GM19239 (cell line): ENCODE measurements at regions not wholly inside any gene's neighbourhood (a gene's known extent, or its start where the extent isn't known, plus 50 kb on each side); places are given as distances from the start of the nearest gene placed in this dataset.
A peak's percentile ranks its signal among the peaks of the same experiment; 100 is the strongest.

ENCODE experiments used
- DNase-seq: peaks from one replicate; pipeline ENCODE4 v3.0.0; 2011; ENCODE audit warnings: low spot score; ENCODE audit not compliant: insufficient read length
- FAIRE-seq: peaks from 2 replicates; lab custom pipeline; 2011; peaks lifted over from hg19 to GRCh38; lab: Jason Lieb, UNC

- DNase-seq (no peak), FAIRE-seq (no peak)
Observed at GRCh38 chr3:72320095-72320954, 527.9 kb downstream of the SHQ1 start.

GRCh38 chr3:72319194-72320094 is 528.8 kb downstream of the SHQ1 start:
- no peak for FAIRE-seq
- DNase-seq = no peak

GRCh38 chr3:72318504-72319193 is 529.6 kb downstream of the SHQ1 start:
- DNase-seq (no peak), FAIRE-seq (no peak)

- no peak for DNase-seq
- no peak for FAIRE-seq
Observed at GRCh38 chr3:72317491-72317890, 530.8 kb downstream of the SHQ1 start.

GRCh38 chr3:72316501-72317279 is 531.6 kb downstream of the SHQ1 start:
- no peak for FAIRE-seq
- no peak for DNase-seq

- FAIRE-seq (no peak), DNase-seq (no peak)
Observed at GRCh38 chr3:72313308-72313707, 528.4 kb upstream of the PROK2 start.

GRCh38 chr3:72312339-72312738 is 527.4 kb upstream of the PROK2 start:
- FAIRE-seq = no peak
- no peak for DNase-seq

- FAIRE-seq (no peak), DNase-seq (no peak)
Observed at GRCh38 chr3:72311425-72311824, 526.5 kb upstream of the PROK2 start.

GRCh38 chr3:72310419-72311380 is 525.8 kb upstream of the PROK2 start:
- DNase-seq (peak; percentile 79), FAIRE-seq (peak; percentile 98)

- DNase-seq (no peak), FAIRE-seq (peak; percentile 63)
Observed at GRCh38 chr3:72309661-72310418, 524.9 kb upstream of the PROK2 start.

GRCh38 chr3:72308641-72309040 is 523.7 kb upstream of the PROK2 start:
- FAIRE-seq (no peak), DNase-seq (no peak)

- no peak for FAIRE-seq
- no peak for DNase-seq
Observed at GRCh38 chr3:72307438-72308115, 522.6 kb upstream of the PROK2 start.

- DNase-seq = no peak
Observed at GRCh38 chr3:72306800-72307341, 521.9 kb upstream of the PROK2 start.

GRCh38 chr3:72303926-72304325 is 519.0 kb upstream of the PROK2 start:
- no peak for FAIRE-seq
- DNase-seq = no peak

More at GRCh38 chr3:72306800-72307341, 521.9 kb upstream of the PROK2 start:
- no peak for FAIRE-seq

- no peak for DNase-seq
- FAIRE-seq = no peak
Observed at GRCh38 chr3:72301779-72302178, 516.8 kb upstream of the PROK2 start.

GRCh38 chr3:72300621-72301020 is 515.7 kb upstream of the PROK2 start:
- FAIRE-seq (no peak), DNase-seq (no peak)

GRCh38 chr3:72299823-72300222 is 514.9 kb upstream of the PROK2 start:
- FAIRE-seq (no peak), DNase-seq (no peak)
